CD14-positive monocyte (primary cell): ENCODE measurements at regions not wholly inside any gene's neighbourhood (a gene's known extent, or its start where the extent isn't known, plus 50 kb on each side); places are given as distances from the start of the nearest gene placed in this dataset.

Experiments used
- DNase-seq, 3 donors: peaks; one replicate each; pipeline ENCODE4 v3.0.0-alpha.2; 2011 to 2022
- H2AFZ ChIP-seq: 2 replicates; pipeline ENCODE4 v1.6.0; 2012; ENCODE audit warnings: mild to moderate bottlenecking, low read depth, low read length, inconsistent platforms; ENCODE audit not compliant: insufficient read depth, poor library complexity, severe bottlenecking
- H3K27ac ChIP-seq, 2 donors: 1 replicate in 1 of 2; 2 replicates in 1 of 2; pipeline ENCODE4 v1.5.1; 2012 to 2013; ENCODE audit warnings: low read length in 2 of 2, control low read depth in 1 of 2, inconsistent platforms in 1 of 2, low read depth in 1 of 2, mild to moderate bottlenecking in 1 of 2
- H3K27me3 ChIP-seq, 2 donors: one replicate each; pipeline versions ENCODE4 v1.6.0 to v1.6.1; 2011 to 2013; ENCODE audit warnings: low read length in 2 of 2; ENCODE audit not compliant: control insufficient read depth in 2 of 2, insufficient read depth in 2 of 2
- H3K36me3 ChIP-seq, 2 donors: replicated peaks in 1 of 2; 1 replicate in 1 of 2; 2 replicates in 1 of 2; pipeline versions ENCODE4 v1.5.1 to v1.6.1; 2012 to 2013; ENCODE audit warnings: low read length in 2 of 2, control low read depth in 1 of 2, inconsistent platforms in 1 of 2, mild to moderate bottlenecking in 1 of 2; ENCODE audit not compliant: insufficient read depth in 2 of 2, control insufficient read depth in 1 of 2
- H3K4me1 ChIP-seq, 2 donors: 1 replicate in 1 of 2; 2 replicates in 1 of 2; pipeline versions ENCODE4 v1.5.1 to v1.6.1; 2012 to 2013; ENCODE audit warnings: low read length in 2 of 2, control low read depth in 1 of 2, inconsistent platforms in 1 of 2, mild to moderate bottlenecking in 1 of 2, moderate library complexity in 1 of 2; ENCODE audit not compliant: insufficient read depth in 2 of 2, control insufficient read depth in 1 of 2
- H3K4me2 ChIP-seq: replicated peaks from 2 replicates; pipeline ENCODE3; 2012; ENCODE audit warnings: low read length, moderate library complexity, mild to moderate bottlenecking; ENCODE audit not compliant: poor library complexity, severe bottlenecking; ENCODE audit errors: extremely low read depth
- H3K4me3 ChIP-seq, 3 experiments: fragments of 200-600 bp in 1 of 3; sonication (generic) in 1 of 3; replicated peaks in 1 of 3; 1 replicate in 2 of 3; 2 replicates in 1 of 3; pipeline ENCODE4 v1.5.1; 2011 to 2013; ENCODE audit warnings: low read length in 3 of 3, mild to moderate bottlenecking in 3 of 3, control low read depth in 2 of 3, low read depth in 2 of 3, inconsistent platforms in 1 of 3, moderate library complexity in 1 of 3
- H3K79me2 ChIP-seq: 2 replicates; pipeline ENCODE4 v1.6.0; 2012; ENCODE audit warnings: mild to moderate bottlenecking, control low read depth, inconsistent platforms, low read length, moderate library complexity; ENCODE audit not compliant: insufficient read depth
- H3K9ac ChIP-seq: 2 replicates; pipeline ENCODE4 v1.6.0; 2017; ENCODE audit warnings: low read length, mild to moderate bottlenecking; ENCODE audit not compliant: insufficient read depth, poor library complexity, severe bottlenecking
- H3K9me3 ChIP-seq, 2 donors: replicated peaks in 1 of 2; 1 replicate in 1 of 2; 2 replicates in 1 of 2; pipeline versions ENCODE4 v1.5.1 to v1.6.1; 2012 to 2013; ENCODE audit warnings: low read length in 2 of 2, control low read depth in 1 of 2; ENCODE audit not compliant: control insufficient read depth in 1 of 2, insufficient read depth in 1 of 2
- H4K20me1 ChIP-seq: 2 replicates; pipeline ENCODE4 v1.6.0; 2012; ENCODE audit warnings: mild to moderate bottlenecking, low read length, control low read depth, moderate library complexity; ENCODE audit not compliant: insufficient read depth
- H3K27ac Mint-ChIP-seq, 7 donors: one replicate each; pipeline ENCODE4 v1.8.0; 2020; ENCODE audit warnings: mild to moderate bottlenecking in 7 of 7, mixed read lengths in 7 of 7, moderate library complexity in 6 of 7, inconsistent platforms in 2 of 7
- H3K27me3 Mint-ChIP-seq, 3 donors: one replicate each; pipeline ENCODE4 v1.8.0; 2021 to 2022; ENCODE audit warnings: low read depth in 3 of 3, mild to moderate bottlenecking in 3 of 3, mixed read lengths in 3 of 3, moderate library complexity in 3 of 3, inconsistent platforms in 1 of 3
- H3K36me3 Mint-ChIP-seq, 2 donors: one replicate each; pipeline ENCODE4 v1.8.0; 2020; ENCODE audit warnings: mixed read lengths in 2 of 2, inconsistent platforms in 1 of 2, mild to moderate bottlenecking in 1 of 2
- H3K4me1 Mint-ChIP-seq: one replicate; pipeline ENCODE4 v1.8.0; 2020; ENCODE audit warnings: mild to moderate bottlenecking, mixed read lengths
- H3K4me3 Mint-ChIP-seq, 2 donors: one replicate each; pipeline ENCODE4 v1.8.0; 2020; ENCODE audit warnings: mild to moderate bottlenecking in 2 of 2, mixed read lengths in 2 of 2, moderate library complexity in 1 of 2
- H3K9me3 Mint-ChIP-seq, 7 donors: one replicate each; pipeline ENCODE4 v1.8.0; 2020 to 2022; ENCODE audit warnings: mixed read lengths in 7 of 7, mild to moderate bottlenecking in 6 of 7, moderate library complexity in 6 of 7, inconsistent platforms in 2 of 7
- CTCF ChIP-seq: fragments of 200-600 bp; IDR thresholded peaks from one replicate; pipeline ENCODE4 v1.8.0; 2022; ENCODE audit warnings: antibody characterized with exemption, mild to moderate bottlenecking
- WGBS: methylation state at CpG from one replicate; pipeline ENCODE4 v1.1.5; 2013; ENCODE audit warnings: missing lambda C conversion rate; ENCODE audit not compliant: insufficient coverage; 5-methylcytosine and 5-hydroxymethylcytosine counted together
- intact Hi-C, 2 donors: fragments of 100-400 bp; cut with micrococcal nuclease; formaldehyde crosslinking; loops; one replicate each; pipeline versions ENCODE4 v1.15.0 to v1.15.1; 2023

- Mint-ChIP-seq H3K36me3 (no peaks in the 10 kb centered on the region), H3K4me3 (no peak overlapping the region), H3K27ac (no peak overlapping the region), H3K27me3 (peaks cover 3 to 6% (median 5%) of the 10 kb centered on the region in 3 donors), H3K4me1 (peaks cover 7% of the 10 kb centered on the region), H3K9me3 (peaks cover 0 to 3% (median 0%) of the 10 kb centered on the region in 7 donors)
- H3K4me3 ChIP-seq = no peak overlapping the region
- WGBS = 89% methylated on average over 17 of the region's 20 CpGs
- no peaks in the 10 kb centered on the region for H3K27me3 ChIP-seq
- intact Hi-C loops = no loop called here
- DNase-seq = no peak
- no peaks in the 10 kb centered on the region for H3K9me3 ChIP-seq
- H3K36me3 ChIP-seq = no peaks in the 10 kb centered on the region
- no peak overlapping the region for H3K9ac ChIP-seq
- H3K4me2 ChIP-seq = no peak overlapping the region
- no peak for TF ChIP-seq CTCF
- no peaks in the 10 kb centered on the region for H3K4me1 ChIP-seq
- H2AFZ ChIP-seq = no peak overlapping the region
- H3K79me2 ChIP-seq = no peaks in the 10 kb centered on the region
- no peak overlapping the region for H3K27ac ChIP-seq
- H4K20me1 ChIP-seq = no peaks in the 10 kb centered on the region
Measured at GRCh38 chr9:129242971-129243561, 65.0 kb upstream of the IER5L start.

DNA sequence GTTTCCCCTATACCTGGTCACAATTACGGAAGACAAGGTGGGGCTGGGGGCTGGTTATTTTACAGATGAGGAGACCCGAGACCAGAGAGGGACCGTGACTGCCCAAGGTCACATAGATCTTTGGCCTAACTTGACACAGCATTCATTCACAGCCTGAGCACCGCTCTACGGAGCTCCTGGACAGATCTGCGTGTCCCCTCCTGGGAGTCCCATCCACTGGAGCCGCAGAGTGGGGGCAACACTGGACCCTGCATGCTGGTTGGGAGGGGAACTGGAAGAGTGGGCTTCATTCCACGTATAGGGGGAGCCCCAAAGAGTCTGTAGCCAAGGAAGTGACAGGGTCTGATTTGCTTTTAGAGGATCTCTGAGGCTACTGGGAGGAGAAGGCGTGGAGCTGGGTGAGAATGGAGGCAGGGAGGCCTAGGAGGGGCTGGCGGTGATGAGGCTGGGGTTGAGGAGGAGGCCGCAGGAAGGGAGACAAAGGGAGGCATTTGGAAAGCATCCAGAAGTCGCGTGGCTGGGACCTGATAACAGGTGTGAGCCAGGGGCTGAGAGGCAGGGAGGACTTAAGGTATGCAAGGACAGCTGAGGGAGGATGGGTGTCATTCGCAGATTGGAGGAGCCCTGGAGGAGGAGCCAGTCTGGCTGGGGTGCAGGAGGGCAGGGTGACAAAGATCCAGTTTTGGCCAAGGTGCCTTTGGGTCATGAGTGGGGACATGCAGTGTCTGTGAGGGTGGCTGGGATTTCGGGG is 64.3 kb upstream of the IER5L start:
- Histone ChIP-seq H2AFZ (no peak overlapping the region), H3K4me2 (no peak overlapping the region), H3K9me3 (no peaks in the 10 kb centered on the region), H3K4me3 (no peak overlapping the region), H3K4me1 (peaks cover under 1 to 4% of the 10 kb centered on the region in 2 donors), H3K27ac (no peak overlapping the region), H4K20me1 (no peaks in the 10 kb centered on the region), H3K9ac (no peak overlapping the region), H3K36me3 (no peaks in the 10 kb centered on the region), H3K27me3 (no peaks in the 10 kb centered on the region), H3K79me2 (no peaks in the 10 kb centered on the region)
- Mint-ChIP-seq H3K4me3 (no peak overlapping the region), H3K27me3 (peaks cover 5 to 9% (median 6%) of the 10 kb centered on the region in 3 donors), H3K9me3 (peaks cover 0 to 2% (median 0%) of the 10 kb centered on the region in 7 donors), H3K4me1 (peaks cover 9% of the 10 kb centered on the region), H3K27ac (peak overlapping the region in 1 of 7 donors; percentile 20), H3K36me3 (no peaks in the 10 kb centered on the region)
- TF ChIP-seq CTCF = no peak
- 93% methylated on average over 9 of the region's 15 CpGs for WGBS
- no peak for DNase-seq
- intact Hi-C loops = no loop called here
